GM23338 (cell line): ENCODE measurements at regions not wholly inside any gene's neighbourhood (a gene's known extent, or its start where the extent isn't known, plus 50 kb on each side); places are given as distances from the start of the nearest gene placed in this dataset.
"Not testable (repeated sequence)": the region's sequence is repeated elsewhere in the genome, so short reads cannot be mapped to it uniquely, and the experiment has no call there.

ENCODE experiments used
- ATAC-seq: fragments of 200-7000 bp; cut with Tn5 transposase; 3 replicates; pipeline ENCODE4 v1.9.1; 2020
- DNase-seq: peaks from one replicate; pipeline ENCODE4 v3.0.0-alpha.2; 2015; ENCODE audit warnings: low spot score
- H2AFZ ChIP-seq: fragments of 200-600 bp; sonication (generic); 2 replicates; pipeline ENCODE4 v1.8.0; 2016; ENCODE audit warnings: antibody characterized with exemption, mild to moderate bottlenecking, moderate library complexity
- H3F3A ChIP-seq: fragments of 200-600 bp; sonication (generic); replicated peaks from 2 replicates; pipeline ENCODE4 v1.8.0; 2017; ENCODE audit warnings: antibody characterized with exemption, mixed run types, low read depth
- H3K27ac ChIP-seq: fragments of 200-600 bp; sonication (generic); 2 replicates; pipeline ENCODE4 v1.6.1; 2016; ENCODE audit warnings: low read depth
- H3K27me3 ChIP-seq: fragments of 200-600 bp; sonication (generic); 2 replicates; pipeline ENCODE4 v1.8.0; 2016; ENCODE audit warnings: mild to moderate bottlenecking, mixed run types, moderate library complexity; ENCODE audit not compliant: insufficient read depth
- H3K36me3 ChIP-seq: fragments of 200-600 bp; sonication (generic); 2 replicates; pipeline ENCODE4 v1.8.0; 2016; ENCODE audit warnings: mild to moderate bottlenecking; ENCODE audit not compliant: insufficient read depth
- H3K4me1 ChIP-seq: fragments of 200-600 bp; sonication (generic); 2 replicates; pipeline ENCODE4 v1.8.0; 2016; ENCODE audit warnings: mild to moderate bottlenecking, moderate library complexity; ENCODE audit not compliant: insufficient read depth
- H3K4me2 ChIP-seq: fragments of 200-600 bp; sonication (generic); 2 replicates; pipeline ENCODE4 v1.7.1; 2017; ENCODE audit warnings: mixed run types
- H3K4me3 ChIP-seq: fragments of 200-600 bp; sonication (generic); 2 replicates; pipeline ENCODE4 v1.6.1; 2016; ENCODE audit warnings: mixed run types
- H3K79me2 ChIP-seq: fragments of 200-600 bp; sonication (generic); replicated peaks from 2 replicates; pipeline ENCODE4 v1.8.0; 2017; ENCODE audit warnings: mild to moderate bottlenecking; ENCODE audit not compliant: insufficient read depth
- H3K9me2 ChIP-seq: fragments of 200-600 bp; sonication (generic); 2 replicates; pipeline ENCODE4 v1.8.0; 2017; ENCODE audit not compliant: insufficient read depth
- H4K20me1 ChIP-seq: fragments of 200-600 bp; sonication (generic); replicated peaks from 2 replicates; pipeline ENCODE4 v1.8.0; 2017; ENCODE audit warnings: mild to moderate bottlenecking; ENCODE audit not compliant: insufficient read depth
- H3K27ac Mint-ChIP-seq: 2 replicates; pipeline ENCODE4 v1.8.0; 2020; ENCODE audit warnings: inconsistent platforms, mild to moderate bottlenecking, moderate library complexity, mixed read lengths
- H3K27me3 Mint-ChIP-seq: 3 replicates; pipeline ENCODE4 v1.8.0; 2022; ENCODE audit warnings: low read depth, mild to moderate bottlenecking, moderate library complexity, mixed read lengths, inconsistent platforms; ENCODE audit not compliant: insufficient read depth, poor library complexity
- H3K36me3 Mint-ChIP-seq: 3 replicates; pipeline ENCODE4 v1.8.0; 2021; ENCODE audit warnings: low read depth, mild to moderate bottlenecking, inconsistent platforms, moderate library complexity, mixed read lengths
- H3K4me1 Mint-ChIP-seq: 3 replicates; pipeline ENCODE4 v1.8.0; 2020; ENCODE audit warnings: mild to moderate bottlenecking, inconsistent platforms, mixed read lengths
- H3K4me3 Mint-ChIP-seq: 3 replicates; pipeline ENCODE4 v1.8.0; 2021; ENCODE audit warnings: moderate library complexity, mild to moderate bottlenecking, inconsistent platforms, mixed read lengths
- H3K9me3 Mint-ChIP-seq: 3 replicates; pipeline ENCODE4 v1.8.0; 2020; ENCODE audit warnings: moderate library complexity, mild to moderate bottlenecking, inconsistent platforms, mixed read lengths
- CREB1 ChIP-seq: fragments of 250-450 bp; sonication (Bioruptor Pico); IDR thresholded peaks from 2 replicates; pipeline ENCODE4 v1.5.0; 2020; ENCODE audit warnings: low read depth, mild to moderate bottlenecking, moderate library complexity
- ETS1 ChIP-seq: IDR thresholded peaks from 2 replicates; pipeline ENCODE4 v1.6.1; 2016; ENCODE audit warnings: antibody characterized with exemption
- REST ChIP-seq: IDR thresholded peaks from one replicate; pipeline ENCODE4 v1.6.1; 2018; ENCODE audit warnings: antibody characterized with exemption; ENCODE audit not compliant: unreplicated experiment
- STAT1 ChIP-seq: IDR thresholded peaks from one replicate; pipeline ENCODE4 v1.6.1; 2016; ENCODE audit warnings: antibody characterized with exemption; ENCODE audit not compliant: unreplicated experiment
- ZNF462 ChIP-seq: fragments of 250-450 bp; sonication (Bioruptor Pico); IDR thresholded peaks from 2 replicates; pipeline ENCODE4 v1.5.0; 2020; ENCODE audit warnings: mild to moderate bottlenecking, moderate library complexity

- TF ChIP-seq ZNF462 (CRISPR knock-in tag), result no peak
Observed at GRCh38 chr2:234879671-234880455, 72.0 kb upstream of the SH3BP4 start (continued).

- H3F3A ChIP-seq, H3K27ac ChIP-seq, H3K4me3 Mint-ChIP-seq, H3K9me2 ChIP-seq, H3K4me1 ChIP-seq, DNase-seq, H3K27ac Mint-ChIP-seq, H3K4me1 Mint-ChIP-seq, H3K27me3 Mint-ChIP-seq, H3K4me3 ChIP-seq, H2AFZ ChIP-seq, H3K36me3 ChIP-seq, H3K4me2 ChIP-seq, H4K20me1 ChIP-seq, H3K79me2 ChIP-seq, ATAC-seq, H3K27me3 ChIP-seq: not testable (repeated sequence)
- H3K9me3 Mint-ChIP-seq, result peaks cover 43% of the 10 kb centered on the region
- H3K36me3 Mint-ChIP-seq, result peaks cover 37% of the 10 kb centered on the region
Observed at GRCh38 chr2:234876621-234877020, 75.2 kb upstream of the SH3BP4 start.

- H3K9me2 ChIP-seq, result no peaks in the 10 kb centered on the region
- peaks cover 34% of the 10 kb centered on the region for H3K36me3 Mint-ChIP-seq
- H3K9me3 Mint-ChIP-seq, result peaks cover 40% of the 10 kb centered on the region
- peaks cover 9% of the 10 kb centered on the region for H3K27me3 Mint-ChIP-seq
- no peak overlapping the region for H3K27ac Mint-ChIP-seq
- H3K79me2 ChIP-seq, result no peaks in the 10 kb centered on the region
- no peaks in the 10 kb centered on the region for H3K4me1 ChIP-seq
- H3K36me3 ChIP-seq, result no peaks in the 10 kb centered on the region; the same call in 1 of the 2 replicates
- no peak overlapping the region for H3K27ac ChIP-seq
- no peak overlapping the region for H3K4me3 Mint-ChIP-seq
- H4K20me1 ChIP-seq, result no peaks in the 10 kb centered on the region
- no peaks in the 10 kb centered on the region for H3K27me3 ChIP-seq
- no peaks in the 10 kb centered on the region for H3K4me1 Mint-ChIP-seq
- no peak for DNase-seq
- H2AFZ ChIP-seq, result no peak overlapping the region
- H3K4me2 ChIP-seq, result no peak overlapping the region
- no peak for ATAC-seq
- H3K4me3 ChIP-seq, result no peak overlapping the region
- H3F3A ChIP-seq, result no peaks in the 10 kb centered on the region
- TF ChIP-seq ETS1 (no peak), CREB1 (CRISPR knock-in tag) (no peak), STAT1 (no peak), REST (no peak)
Observed at GRCh38 chr2:234874347-234875046, 77.3 kb upstream of the SH3BP4 start.
